Heart left ventricle (tissue), 13 donors: ENCODE measurements at regions not wholly inside any gene's neighbourhood (a gene's known extent, or its start where the extent isn't known, plus 50 kb on each side); places are given as distances from the start of the nearest gene placed in this dataset.

Experiments
- POLR2A ChIP-seq, 2 donors: fragments of 450-650 bp; IDR thresholded peaks; one replicate each; pipeline ENCODE4 v1.6.1; 2017; ENCODE audit warnings: antibody characterized with exemption in 2 of 2, mild to moderate bottlenecking in 2 of 2, moderate library complexity in 2 of 2
- TF ChIP-seq, protein P1 (sequence below), 12 donors: fragments of 200-600 bp; sonication (generic) in 4 of 12; IDR thresholded peaks; one replicate each; pipeline versions ENCODE4 v1.5.0 to v1.8.0; 2018 to 2022; ENCODE audit warnings: antibody characterized with exemption in 12 of 12, mild to moderate bottlenecking in 5 of 12
- donor health status: ischemic (EF 13 %, LVEDD 7.1; RV severe dilation, severe dysfunction).
- donor health status: DM: no; HTN: yes; CAD: no.
- donor health status: DM: no; HTN: no; CAD: no.
- donor health status: ischemic (EF 25% LVEDD 6.9; RV normal size, moderate dysfunction).
- donor health status: ischemic (EF 25% LVEDD 5.7; RV mildly dilated, moderate dysfunction).
- donor health status: ischemic (EF 35%, LVEDD 5.7; RV mildly dilated, moderate dysfunction).
- donor health status: nonischemic (EF 11% LVEDD 7.7; RV severe dilation, severe dysfunction).
- donor health status: DM: yes; HTN: yes; CAD: no.
- donor health status: PGD.
- donor health status: ischemic (EF 29% LVEDD 5.4; RV normal size, mild dysfunction).
- donor health status: nonischemic (EF 23%, LVEDD 6.1; RV moderate dilation, normal function).

DNA sequence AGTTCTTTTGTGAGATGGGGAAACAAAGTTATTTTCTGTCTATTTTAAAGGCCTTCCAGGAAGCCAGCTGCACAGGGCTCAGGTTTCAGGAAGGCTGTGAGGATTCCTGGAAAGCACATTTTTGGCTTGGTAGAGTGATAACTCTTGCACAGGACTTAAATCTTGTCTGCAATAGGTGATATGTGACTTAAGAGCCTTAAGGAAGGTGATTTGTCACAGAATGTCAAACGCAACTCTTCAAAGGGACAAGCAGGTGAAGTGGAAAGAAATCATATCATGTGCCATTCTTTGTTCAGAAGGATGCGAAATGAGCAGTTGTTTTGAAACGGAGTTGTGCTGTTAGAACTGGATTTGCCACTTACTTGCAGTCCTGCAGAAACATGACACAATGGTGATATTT is 459.3 kb downstream of the MAT2B start:
- TF ChIP-seq, protein P1, sequence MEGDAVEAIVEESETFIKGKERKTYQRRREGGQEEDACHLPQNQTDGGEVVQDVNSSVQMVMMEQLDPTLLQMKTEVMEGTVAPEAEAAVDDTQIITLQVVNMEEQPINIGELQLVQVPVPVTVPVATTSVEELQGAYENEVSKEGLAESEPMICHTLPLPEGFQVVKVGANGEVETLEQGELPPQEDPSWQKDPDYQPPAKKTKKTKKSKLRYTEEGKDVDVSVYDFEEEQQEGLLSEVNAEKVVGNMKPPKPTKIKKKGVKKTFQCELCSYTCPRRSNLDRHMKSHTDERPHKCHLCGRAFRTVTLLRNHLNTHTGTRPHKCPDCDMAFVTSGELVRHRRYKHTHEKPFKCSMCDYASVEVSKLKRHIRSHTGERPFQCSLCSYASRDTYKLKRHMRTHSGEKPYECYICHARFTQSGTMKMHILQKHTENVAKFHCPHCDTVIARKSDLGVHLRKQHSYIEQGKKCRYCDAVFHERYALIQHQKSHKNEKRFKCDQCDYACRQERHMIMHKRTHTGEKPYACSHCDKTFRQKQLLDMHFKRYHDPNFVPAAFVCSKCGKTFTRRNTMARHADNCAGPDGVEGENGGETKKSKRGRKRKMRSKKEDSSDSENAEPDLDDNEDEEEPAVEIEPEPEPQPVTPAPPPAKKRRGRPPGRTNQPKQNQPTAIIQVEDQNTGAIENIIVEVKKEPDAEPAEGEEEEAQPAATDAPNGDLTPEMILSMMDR (IDR thresholded peaks at IDR 0.05), result no peak
- no peak for TF ChIP-seq POLR2A (IDR thresholded peaks at IDR 0.05)
